Thoracic aorta (tissue), 2 donors: ENCODE measurements at regions not wholly inside any gene's neighbourhood (a gene's known extent, or its start where the extent isn't known, plus 50 kb on each side); places are given as distances from the start of the nearest gene placed in this dataset.

ENCODE experiments used
- ATAC-seq: fragments of 150-250 bp; one replicate; pipeline ENCODE4 v1.8.0; 2017; ENCODE audit warnings: low read depth; ENCODE audit not compliant: insufficient number of reproducible peaks, low FRiP score
- DNase-seq: peaks from one replicate; pipeline ENCODE4 v3.0.0-alpha.2; 2020; ENCODE audit warnings: low spot score
- H3K27ac ChIP-seq, 2 donors: fragments of 200-600 bp; sonication (generic); 1 replicate in 1 of 2; 2 replicates in 1 of 2; pipeline ENCODE4 v1.5.1; 2016; ENCODE audit warnings: mild to moderate bottlenecking in 2 of 2, moderate library complexity in 2 of 2
- H3K27me3 ChIP-seq: fragments of 200-600 bp; sonication (generic); replicated peaks from 2 replicates; pipeline ENCODE4 v1.6.0; 2016; ENCODE audit warnings: mild to moderate bottlenecking; ENCODE audit not compliant: insufficient read depth
- H3K36me3 ChIP-seq: fragments of 200-600 bp; sonication (generic); one replicate; pipeline ENCODE4 v1.5.1; 2016
- H3K4me1 ChIP-seq, 2 donors: fragments of 200-600 bp; sonication (generic); 1 replicate in 1 of 2; 2 replicates in 1 of 2; pipeline versions ENCODE4 v1.5.1 to v1.6.0; 2016; ENCODE audit warnings: low read depth in 2 of 2, mild to moderate bottlenecking in 1 of 2; ENCODE audit not compliant: control insufficient read depth in 1 of 2
- H3K4me3 ChIP-seq: fragments of 200-600 bp; sonication (generic); 2 replicates; pipeline ENCODE4 v1.5.1; 2016; ENCODE audit warnings: mild to moderate bottlenecking
- H3K9me3 ChIP-seq: fragments of 200-600 bp; sonication (generic); 2 replicates; pipeline ENCODE4 v1.5.1; 2016
- TF ChIP-seq, protein P1 (sequence below): fragments of 200-600 bp; sonication (generic); IDR thresholded peaks from one replicate; pipeline ENCODE4 v1.5.1; 2019; ENCODE audit warnings: antibody characterized with exemption

DNA sequence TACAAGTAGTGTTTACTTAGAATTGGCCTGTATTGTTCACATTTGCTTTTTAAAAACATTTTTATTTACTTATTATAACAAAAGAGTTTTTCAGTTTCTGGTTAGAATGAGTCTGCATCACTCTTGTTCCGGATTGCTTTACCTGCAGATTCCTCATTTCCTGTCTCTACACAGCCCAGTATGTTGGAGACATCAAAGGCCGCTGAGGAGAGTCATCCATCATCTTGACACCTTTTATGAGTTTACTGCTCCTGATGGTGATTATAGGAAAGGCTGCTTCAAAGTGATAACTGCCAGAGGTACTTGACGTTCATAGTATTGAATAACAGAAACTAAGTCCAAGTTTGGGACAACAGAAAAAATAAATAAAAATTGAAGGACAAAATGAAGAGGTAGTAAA is 490.5 kb upstream of the CA10 start:
- no peaks in the 10 kb centered on the region for H3K4me1 ChIP-seq
- H3K4me3 ChIP-seq, result no peak overlapping the region
- no peaks in the 10 kb centered on the region for H3K27me3 ChIP-seq
- TF ChIP-seq, protein P1, sequence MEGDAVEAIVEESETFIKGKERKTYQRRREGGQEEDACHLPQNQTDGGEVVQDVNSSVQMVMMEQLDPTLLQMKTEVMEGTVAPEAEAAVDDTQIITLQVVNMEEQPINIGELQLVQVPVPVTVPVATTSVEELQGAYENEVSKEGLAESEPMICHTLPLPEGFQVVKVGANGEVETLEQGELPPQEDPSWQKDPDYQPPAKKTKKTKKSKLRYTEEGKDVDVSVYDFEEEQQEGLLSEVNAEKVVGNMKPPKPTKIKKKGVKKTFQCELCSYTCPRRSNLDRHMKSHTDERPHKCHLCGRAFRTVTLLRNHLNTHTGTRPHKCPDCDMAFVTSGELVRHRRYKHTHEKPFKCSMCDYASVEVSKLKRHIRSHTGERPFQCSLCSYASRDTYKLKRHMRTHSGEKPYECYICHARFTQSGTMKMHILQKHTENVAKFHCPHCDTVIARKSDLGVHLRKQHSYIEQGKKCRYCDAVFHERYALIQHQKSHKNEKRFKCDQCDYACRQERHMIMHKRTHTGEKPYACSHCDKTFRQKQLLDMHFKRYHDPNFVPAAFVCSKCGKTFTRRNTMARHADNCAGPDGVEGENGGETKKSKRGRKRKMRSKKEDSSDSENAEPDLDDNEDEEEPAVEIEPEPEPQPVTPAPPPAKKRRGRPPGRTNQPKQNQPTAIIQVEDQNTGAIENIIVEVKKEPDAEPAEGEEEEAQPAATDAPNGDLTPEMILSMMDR, result no peak
- no peak overlapping the region for H3K27ac ChIP-seq
- no peak for ATAC-seq
- H3K9me3 ChIP-seq, result no peaks in the 10 kb centered on the region
- no peaks in the 10 kb centered on the region for H3K36me3 ChIP-seq
- DNase-seq, result no peak

DNA sequence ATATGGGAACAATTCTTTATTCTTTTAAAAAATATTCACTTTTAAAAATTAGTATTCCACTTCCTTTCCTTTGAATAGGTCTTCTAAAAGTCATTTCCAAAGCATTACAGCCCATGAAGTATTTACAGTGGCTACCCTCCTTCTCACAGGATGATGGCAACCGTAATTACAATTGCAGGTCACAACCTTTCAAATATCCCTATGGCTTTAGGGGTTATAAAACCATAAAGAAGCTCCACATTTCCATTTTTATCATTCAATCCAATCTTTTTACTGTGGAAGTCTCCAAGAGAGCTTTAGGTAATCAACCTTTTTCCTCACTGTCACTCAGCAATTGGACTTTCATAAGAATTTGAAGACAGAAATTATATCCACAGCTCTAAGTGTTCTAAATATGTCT is 488.9 kb upstream of the CA10 start:
- Histone ChIP-seq H3K27me3 (no peaks in the 10 kb centered on the region), H3K36me3 (no peaks in the 10 kb centered on the region), H3K27ac (no peak overlapping the region), H3K9me3 (no peaks in the 10 kb centered on the region), H3K4me3 (no peak overlapping the region), H3K4me1 (no peaks in the 10 kb centered on the region)
- DNase-seq, result no peak
- TF ChIP-seq, protein P1, result no peak
- ATAC-seq, result no peak

DNA sequence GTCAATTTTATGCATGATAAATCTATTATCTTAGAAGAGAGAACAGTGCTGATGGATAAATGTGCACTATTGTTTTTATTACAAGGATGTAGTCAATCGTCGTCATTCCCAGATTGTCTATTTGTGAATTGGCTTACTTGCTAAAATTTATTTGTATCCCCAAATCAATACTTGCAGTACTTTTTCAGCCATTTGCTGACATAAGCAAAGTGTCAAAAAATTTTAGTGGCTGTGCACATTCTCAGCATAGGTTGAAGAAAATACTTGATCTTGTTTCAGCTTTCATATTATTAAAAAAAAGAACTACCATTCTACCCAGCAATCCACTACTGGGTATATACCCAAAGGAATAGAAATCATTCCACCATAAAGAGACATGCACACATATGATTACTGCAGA is 477.9 kb upstream of the CA10 start:
- Histone ChIP-seq H3K36me3 (no peaks in the 10 kb centered on the region), H3K4me1 (no peaks in the 10 kb centered on the region), H3K9me3 (no peaks in the 10 kb centered on the region), H3K27ac (no peak overlapping the region), H3K4me3 (no peak overlapping the region), H3K27me3 (no peaks in the 10 kb centered on the region)
- TF ChIP-seq, protein P1, result no peak
- DNase-seq (no peak), ATAC-seq (no peak)

DNA sequence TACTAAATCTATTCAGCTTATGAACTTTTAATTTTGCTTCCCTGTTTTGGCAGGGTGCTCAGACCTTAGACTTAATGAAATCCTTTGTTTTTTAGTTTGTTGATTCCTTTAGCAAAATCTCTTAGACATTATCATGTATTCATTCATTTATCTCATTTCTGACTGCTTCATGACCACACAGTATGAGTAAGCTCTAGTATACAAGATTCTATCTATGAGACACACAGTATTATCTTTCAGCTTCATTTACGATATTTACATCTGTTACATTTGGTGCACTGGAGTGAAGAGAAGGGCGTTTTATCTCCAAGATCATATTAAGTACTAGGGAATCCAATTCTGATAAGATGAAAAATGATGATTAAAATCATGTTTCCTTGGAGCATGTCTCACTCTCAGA is 448.1 kb upstream of the CA10 start:
- no peaks in the 10 kb centered on the region for H3K27me3 ChIP-seq
- ATAC-seq (no peak), DNase-seq (no peak)
- no peaks in the 10 kb centered on the region for H3K36me3 ChIP-seq
- TF ChIP-seq, protein P1, result no peak
- no peaks in the 10 kb centered on the region for H3K9me3 ChIP-seq
- H3K4me3 ChIP-seq, result no peak overlapping the region
- no peaks in the 10 kb centered on the region for H3K4me1 ChIP-seq
- no peak overlapping the region for H3K27ac ChIP-seq

GRCh38 chr17:52606098-52606497 is 447.6 kb upstream of the CA10 start:
- ATAC-seq (no peak), DNase-seq (no peak)
- Histone ChIP-seq H3K36me3 (no peaks in the 10 kb centered on the region), H3K9me3 (no peaks in the 10 kb centered on the region), H3K4me1 (no peaks in the 10 kb centered on the region), H3K27me3 (no peaks in the 10 kb centered on the region), H3K27ac (no peak overlapping the region), H3K4me3 (no peak overlapping the region)
- TF ChIP-seq, protein P1, result no peak
